Choroid plexus epithelial cell (primary cell): ENCODE measurements at regions not wholly inside any gene's neighbourhood (a gene's known extent, or its start where the extent isn't known, plus 50 kb on each side); places are given as distances from the start of the nearest gene placed in this dataset.

Experiments used
- DNase-seq: peaks from one replicate; pipeline ENCODE4 v3.0.0-alpha.2; 2010; ENCODE audit warnings: low read depth
- H3K4me3 ChIP-seq: 2 replicates; pipeline ENCODE4 v1.5.1; 2011; ENCODE audit warnings: low read depth, mild to moderate bottlenecking, control low read depth, low read length, moderate library complexity
- TF ChIP-seq, protein P1 (sequence below): conservative IDR thresholded peaks from 2 replicates; pipeline ENCODE4 v1.5.1; 2011; ENCODE audit warnings: low read depth, mild to moderate bottlenecking, control low read depth, inconsistent platforms, low read length, moderate library complexity

DNA sequence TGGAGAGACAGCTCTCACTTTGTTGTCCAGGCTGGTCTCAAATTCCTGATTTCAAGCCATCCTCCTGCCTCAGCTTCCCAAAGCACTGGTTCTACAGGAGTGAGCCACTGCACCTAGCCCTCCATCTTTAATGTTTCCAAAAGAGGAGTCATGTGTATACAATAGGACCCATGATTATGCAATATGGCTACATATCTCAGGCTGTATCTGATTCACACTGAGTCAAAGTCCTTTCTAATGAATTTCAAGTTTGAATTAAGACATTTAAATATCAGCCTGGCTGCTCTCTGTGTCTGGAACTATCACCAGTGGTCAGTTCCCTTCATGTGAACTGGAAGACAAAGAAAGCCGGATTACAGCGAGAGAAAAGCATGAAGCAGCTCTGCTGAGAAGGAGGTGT, 90.5 kb downstream of the MINAR1 start:
- DNase-seq, result no peak
- H3K4me3 ChIP-seq, result no peak overlapping the region
- TF ChIP-seq, protein P1, sequence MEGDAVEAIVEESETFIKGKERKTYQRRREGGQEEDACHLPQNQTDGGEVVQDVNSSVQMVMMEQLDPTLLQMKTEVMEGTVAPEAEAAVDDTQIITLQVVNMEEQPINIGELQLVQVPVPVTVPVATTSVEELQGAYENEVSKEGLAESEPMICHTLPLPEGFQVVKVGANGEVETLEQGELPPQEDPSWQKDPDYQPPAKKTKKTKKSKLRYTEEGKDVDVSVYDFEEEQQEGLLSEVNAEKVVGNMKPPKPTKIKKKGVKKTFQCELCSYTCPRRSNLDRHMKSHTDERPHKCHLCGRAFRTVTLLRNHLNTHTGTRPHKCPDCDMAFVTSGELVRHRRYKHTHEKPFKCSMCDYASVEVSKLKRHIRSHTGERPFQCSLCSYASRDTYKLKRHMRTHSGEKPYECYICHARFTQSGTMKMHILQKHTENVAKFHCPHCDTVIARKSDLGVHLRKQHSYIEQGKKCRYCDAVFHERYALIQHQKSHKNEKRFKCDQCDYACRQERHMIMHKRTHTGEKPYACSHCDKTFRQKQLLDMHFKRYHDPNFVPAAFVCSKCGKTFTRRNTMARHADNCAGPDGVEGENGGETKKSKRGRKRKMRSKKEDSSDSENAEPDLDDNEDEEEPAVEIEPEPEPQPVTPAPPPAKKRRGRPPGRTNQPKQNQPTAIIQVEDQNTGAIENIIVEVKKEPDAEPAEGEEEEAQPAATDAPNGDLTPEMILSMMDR, result no peak

DNA sequence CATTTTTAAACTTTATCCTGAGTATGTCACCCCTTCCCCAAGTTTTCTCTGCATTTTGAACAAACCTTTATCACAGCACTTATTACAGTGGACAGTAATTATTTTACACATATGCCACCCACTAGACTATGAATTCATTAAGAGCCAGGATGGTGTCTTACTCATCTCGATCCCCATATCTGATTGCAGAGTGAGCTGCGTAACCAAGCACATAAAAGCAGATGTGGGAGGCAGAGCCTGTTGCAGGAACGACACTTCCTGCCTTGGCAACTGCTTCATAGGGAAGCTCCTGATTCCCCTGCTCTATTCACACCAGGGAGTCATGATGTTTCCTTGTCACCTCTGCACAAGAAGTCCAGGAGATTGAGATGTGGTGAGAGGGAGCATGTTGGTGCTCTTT, 91.1 kb downstream of the MINAR1 start:
- TF ChIP-seq, protein P1, result no peak
- H3K4me3 ChIP-seq, result no peak overlapping the region
- DNase-seq, result no peak

DNA sequence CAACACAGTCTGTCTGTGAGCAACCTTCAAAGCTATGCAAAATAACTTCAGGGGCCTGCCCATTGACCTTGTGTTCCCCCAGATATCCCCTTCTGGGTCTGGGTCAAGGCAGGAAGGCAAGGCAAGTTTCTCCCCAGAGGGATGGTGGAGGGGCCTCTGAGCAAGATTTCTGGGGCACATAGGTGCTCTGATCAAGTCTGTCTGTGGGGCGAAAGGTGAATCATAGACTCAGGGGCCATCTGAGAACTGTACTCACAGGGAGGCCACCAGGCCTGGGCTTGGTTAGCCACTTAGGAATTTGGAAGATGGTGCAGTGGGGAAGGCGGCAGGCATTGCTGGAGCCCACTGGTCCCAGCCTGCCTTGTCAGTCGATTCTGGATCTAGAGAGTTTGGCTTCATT, 92.4 kb downstream of the MINAR1 start:
- DNase-seq, result no peak
- TF ChIP-seq, protein P1, result no peak

DNA sequence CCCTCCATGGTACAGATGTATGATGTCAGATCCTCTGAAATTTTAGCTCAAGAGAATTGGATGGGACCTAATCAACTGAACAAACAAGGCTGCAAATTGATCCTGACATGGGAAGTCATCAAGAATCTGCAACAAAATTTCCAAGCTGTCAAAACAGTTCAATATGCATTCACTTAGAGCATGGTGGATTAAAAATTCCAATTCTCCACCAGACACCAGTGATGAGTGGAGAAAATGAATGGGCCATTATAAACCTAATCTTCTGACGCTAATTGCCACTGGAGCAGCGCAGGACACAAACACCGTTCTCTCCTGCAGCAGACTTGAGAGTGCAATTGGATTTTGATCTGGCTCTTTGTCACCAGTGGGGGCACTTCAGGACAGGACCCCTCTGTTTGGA, 94.2 kb downstream of the MINAR1 start:
- TF ChIP-seq, protein P1, result no peak
- DNase-seq, result no peak

More for the DNA sequence above, 92.4 kb downstream of the MINAR1 start:
- H3K4me3 ChIP-seq, result no peak overlapping the region

DNA sequence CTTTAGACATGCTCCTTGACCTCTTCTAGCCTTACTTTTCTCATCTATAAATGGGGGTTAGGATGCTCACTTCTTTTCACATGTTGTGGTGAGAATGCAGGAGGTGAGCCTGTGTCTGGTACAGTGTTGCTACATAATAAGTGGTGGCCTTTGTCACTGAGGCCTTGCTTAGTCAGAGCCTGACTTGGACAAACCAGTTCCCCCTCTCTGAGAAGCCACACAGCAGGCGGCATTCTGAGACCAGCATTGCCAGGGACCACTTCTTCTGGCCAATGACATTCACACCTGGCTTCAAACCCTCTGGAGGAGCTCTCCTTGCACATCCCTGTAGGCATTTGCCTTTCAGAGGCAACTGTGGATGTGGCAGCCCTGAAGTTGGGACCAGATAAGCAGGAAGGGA, 95.7 kb downstream of the MINAR1 start:
- H3K4me3 ChIP-seq, result no peak overlapping the region
- DNase-seq, result no peak
- TF ChIP-seq, protein P1, result no peak

More for the DNA sequence above, 94.2 kb downstream of the MINAR1 start:
- no peak overlapping the region for H3K4me3 ChIP-seq

DNA sequence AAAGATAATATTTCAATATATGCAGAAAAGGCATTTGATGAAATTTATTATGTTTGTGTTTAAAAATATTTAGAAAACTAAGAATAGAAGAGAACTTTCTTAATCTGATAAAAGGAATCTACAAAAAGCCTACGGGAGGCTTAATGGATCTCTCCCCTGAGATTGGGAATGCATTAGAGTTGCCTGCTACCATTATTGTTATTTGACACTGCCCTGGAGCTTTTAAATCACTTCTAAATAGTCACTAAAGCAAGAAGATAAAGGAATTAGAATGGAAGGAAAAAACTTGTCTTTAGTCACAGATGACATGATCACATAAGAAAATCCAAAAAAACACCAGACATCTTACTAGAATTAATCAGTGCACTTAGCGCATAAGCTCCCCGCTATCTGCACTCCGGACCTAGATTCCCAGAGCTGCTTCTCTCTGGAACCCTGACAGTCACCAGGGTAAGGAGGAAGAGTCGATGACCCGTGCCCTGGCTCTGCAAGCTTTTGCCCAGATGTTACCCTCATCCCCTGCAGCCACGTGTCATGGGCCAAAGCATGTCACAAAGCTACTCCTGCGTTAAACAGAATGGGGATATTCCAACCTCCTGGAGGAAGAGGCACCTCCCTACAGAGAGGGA, 97.1 kb downstream of the MINAR1 start:
- TF ChIP-seq, protein P1, result no peak
- no peak for DNase-seq
- no peak overlapping the region for H3K4me3 ChIP-seq

DNA sequence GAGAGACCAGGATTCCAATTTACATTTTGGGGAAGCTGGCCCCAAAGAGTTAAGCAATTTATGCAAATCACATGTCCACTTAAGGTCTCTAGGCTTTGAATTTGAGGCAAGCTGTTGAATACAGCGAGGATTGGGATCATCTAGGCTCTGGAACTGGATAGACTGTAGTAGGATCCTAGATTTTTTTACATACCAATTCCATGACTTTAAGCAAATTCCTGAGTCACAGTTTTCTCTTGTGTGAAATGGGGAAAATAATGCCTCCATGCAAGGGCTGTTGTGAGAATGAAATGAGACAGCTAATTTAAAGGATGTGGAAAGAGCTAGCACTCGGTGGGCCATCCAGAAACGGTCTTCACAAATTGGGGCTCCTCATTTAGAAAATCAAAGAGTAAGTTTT, 103.4 kb downstream of the MINAR1 start:
- TF ChIP-seq, protein P1, result no peak
- no peak for DNase-seq
- no peak overlapping the region for H3K4me3 ChIP-seq
